ENCODE measurements at regions not wholly inside any gene's neighbourhood (a gene's known extent, or its start where the extent isn't known, plus 50 kb on each side); places are given as distances from the start of the nearest gene placed in this dataset.

- 40 to 49% methylated on average over 3 of the region's 3 CpGs for WGBS, 2 donors
- TF ChIP-seq CTCF (IDR thresholded peaks at IDR 0.05) = no peak
- no peak for TF ChIP-seq POLR2A (IDR thresholded peaks at IDR 0.05)
- H3K4me1 ChIP-seq = no peaks in the 10 kb centered on the region
- no peak overlapping the region for H3K4me3 ChIP-seq (replicated peaks in 1 of 3)
- H3K9me3 ChIP-seq = no peaks in the 10 kb centered on the region
- H3K36me3 ChIP-seq = no peaks in the 10 kb centered on the region
- intact Hi-C loops (cut with DNase I) = no loop called here
- no peak overlapping the region for H3K27ac ChIP-seq
- peak in 1 of 2 donors; percentile 5 for DNase-seq
- no peaks in the 10 kb centered on the region for H3K27me3 ChIP-seq
Observed at GRCh38 chr2:63658176-63658968, 69.6 kb downstream of the MDH1 start.

- TF ChIP-seq POLR2A (IDR thresholded peaks at IDR 0.05) = no peak
- no peak for TF ChIP-seq CTCF (IDR thresholded peaks at IDR 0.05)
- no peak overlapping the region for H3K4me3 ChIP-seq (replicated peaks in 1 of 3)
- intact Hi-C loops (cut with DNase I) = no loop called here
Observed at GRCh38 chr2:63660060-63660459, 71.3 kb downstream of the MDH1 start.

GRCh38 chr2:63661076-63661475, 72.3 kb downstream of the MDH1 start:
- no peaks in the 10 kb centered on the region for H3K27me3 ChIP-seq
- no peaks in the 10 kb centered on the region for H3K4me1 ChIP-seq
- no peak overlapping the region for H3K4me3 ChIP-seq (replicated peaks in 1 of 3)
- no peaks in the 10 kb centered on the region for H3K9me3 ChIP-seq
- H3K27ac ChIP-seq = no peak overlapping the region
- DNase-seq = no peak
- H3K36me3 ChIP-seq = no peaks in the 10 kb centered on the region
- TF ChIP-seq POLR2A (IDR thresholded peaks at IDR 0.05) (no peak), CTCF (IDR thresholded peaks at IDR 0.05) (no peak)
- intact Hi-C loops (cut with DNase I) = no loop called here

More at GRCh38 chr2:63660060-63660459, 71.3 kb downstream of the MDH1 start:
- Histone ChIP-seq H3K27me3 (no peaks in the 10 kb centered on the region), H3K4me1 (no peaks in the 10 kb centered on the region), H3K27ac (no peak overlapping the region), H3K36me3 (no peaks in the 10 kb centered on the region), H3K9me3 (no peaks in the 10 kb centered on the region)
- no peak for DNase-seq

- H3K9me3 ChIP-seq = no peaks in the 10 kb centered on the region
- no peak for DNase-seq
- WGBS, 2 donors = 72 to 83% methylated on average over 3 of the region's 3 CpGs
- no peak overlapping the region for H3K27ac ChIP-seq
- intact Hi-C loops (cut with DNase I) = no loop called here
- no peaks in the 10 kb centered on the region for H3K4me1 ChIP-seq
- H3K27me3 ChIP-seq = no peaks in the 10 kb centered on the region
- no peaks in the 10 kb centered on the region for H3K36me3 ChIP-seq
- TF ChIP-seq CTCF (IDR thresholded peaks at IDR 0.05) (no peak), POLR2A (IDR thresholded peaks at IDR 0.05) (no peak)
- no peak overlapping the region for H3K4me3 ChIP-seq (replicated peaks in 1 of 3)
Observed at GRCh38 chr2:63662028-63662804, 73.5 kb downstream of the MDH1 start.
